Spleen (tissue), 11 donors: ENCODE measurements at regions not wholly inside any gene's neighbourhood (a gene's known extent, or its start where the extent isn't known, plus 50 kb on each side); places are given as distances from the start of the nearest gene placed in this dataset.

Experiments
- DNase-seq: peaks from one replicate; pipeline ENCODE4 v3.0.0-alpha.2; 2020
- H3K27ac ChIP-seq, 8 donors: fragments of 200-600 bp; sonication (generic) in 7 of 8; 1 replicate in 4 of 8; 2 replicates in 4 of 8; pipeline versions ENCODE4 v1.5.0 to v1.8.0; 2016 to 2021; ENCODE audit warnings: inconsistent platforms in 4 of 8, mild to moderate bottlenecking in 4 of 8, moderate library complexity in 1 of 8
- H3K27me3 ChIP-seq, 7 donors: fragments of 200-600 bp; sonication (generic) in 6 of 7; replicated peaks in 1 of 7; 1 replicate in 4 of 7; 2 replicates in 3 of 7; pipeline versions ENCODE4 v1.5.0 to v1.8.0; 2016 to 2021; ENCODE audit warnings: inconsistent platforms in 3 of 7, mild to moderate bottlenecking in 1 of 7
- H3K36me3 ChIP-seq, 6 donors: fragments of 200-600 bp; sonication (generic) in 5 of 6; 1 replicate in 4 of 6; 2 replicates in 2 of 6; pipeline versions ENCODE4 v1.5.0 to v1.8.0; 2016 to 2021; ENCODE audit warnings: inconsistent platforms in 2 of 6
- H3K4me1 ChIP-seq, 6 donors: fragments of 200-600 bp; sonication (generic) in 5 of 6; 1 replicate in 3 of 6; 2 replicates in 3 of 6; pipeline versions ENCODE4 v1.5.0 to v1.8.0; 2016 to 2021; ENCODE audit warnings: inconsistent platforms in 3 of 6
- H3K4me3 ChIP-seq, 8 donors: fragments of 200-600 bp; sonication (generic) in 7 of 8; 1 replicate in 4 of 8; 2 replicates in 4 of 8; pipeline versions ENCODE4 v1.5.0 to v1.8.0; 2016 to 2021; ENCODE audit warnings: inconsistent platforms in 4 of 8, mild to moderate bottlenecking in 4 of 8, moderate library complexity in 2 of 8
- H3K9me3 ChIP-seq, 8 donors: fragments of 200-600 bp; sonication (generic) in 7 of 8; 1 replicate in 4 of 8; 2 replicates in 4 of 8; pipeline versions ENCODE4 v1.5.0 to v1.8.0; 2016 to 2021; ENCODE audit warnings: inconsistent platforms in 4 of 8
- CTCF ChIP-seq, 11 experiments: fragments of 200-600 bp in 7 of 11; fragments of 450-650 bp in 4 of 11; sonication (generic) in 4 of 11; IDR thresholded peaks in 8 of 11; conservative IDR thresholded peaks in 3 of 11; 1 replicate in 7 of 11; 2 replicates in 4 of 11; pipeline versions ENCODE4 v1.4.0 to v1.8.0; 2016 to 2021; ENCODE audit warnings: antibody characterized with exemption in 11 of 11, inconsistent platforms in 4 of 11, mild to moderate bottlenecking in 1 of 11
- POLR2A ChIP-seq, 3 donors: fragments of 450-650 bp; IDR thresholded peaks; one replicate each; pipeline ENCODE4 v1.5.1; 2017; ENCODE audit warnings: antibody characterized with exemption in 3 of 3, mild to moderate bottlenecking in 1 of 3
- POLR2AphosphoS5 ChIP-seq, 3 donors: sonication (generic); formaldehyde crosslinking; IDR thresholded peaks; one replicate each; pipeline ENCODE4 v1.5.1; 2017; ENCODE audit warnings: antibody characterized with exemption in 3 of 3
- WGBS, 5 donors: extraction: QIAGEN DNeasy Blood & Tissue Kit in 3 of 5; methylation state at CpG; one replicate each; pipeline versions ENCODE4 v1.1.5 to v1.1.7; 2013 to 2018; 5-methylcytosine and 5-hydroxymethylcytosine counted together
- intact Hi-C: fragments of 100-400 bp; cut with DNase I; formaldehyde crosslinking; loops from one replicate; pipeline ENCODE4 v1.15.0; 2023; ENCODE audit warnings: low total_unique reads
- donor health status: healthy with polysubstance abuse.
- donor health status: DM: no; HTN: no; CAD: no; lungs with moderate emphysema.
- donor health status: DM: no; HTN: no; CAD: no.
- donor health status: Bipolar disorder and iron deficiency.
- donor health status: healthy.
- donor health status: DM: no; HTN: no; CAD: no.
- donor health status: DM: yes; HTN: yes; CAD: no.

- no peak for TF ChIP-seq POLR2A (IDR thresholded peaks at IDR 0.05)
- no peak for TF ChIP-seq POLR2AphosphoS5 (IDR thresholded peaks at IDR 0.05)
- TF ChIP-seq CTCF (IDR thresholded peaks at IDR 0.05 in 8 of 11, conservative IDR thresholded peaks at IDR 0.05 in 3 of 11), result no peak
- Histone ChIP-seq H3K4me1 (no peaks in the 10 kb centered on the region), H3K27me3 (no peaks in the 10 kb centered on the region), H3K9me3 (peaks cover 0 to 26% (median 16%) of the 10 kb centered on the region in 8 donors), H3K27ac (no peak overlapping the region), H3K4me3 (no peak overlapping the region), H3K36me3 (no peaks in the 10 kb centered on the region)
- WGBS, 5 donors, result 37 to 77% (median 70%) methylated on average over 1 of the region's 1 CpG
- DNase-seq, result no peak
- intact Hi-C loops, result no loop called here
Observed at GRCh38 chr16:65445313-65446260, 323.7 kb upstream of the CDH11 start.

DNA sequence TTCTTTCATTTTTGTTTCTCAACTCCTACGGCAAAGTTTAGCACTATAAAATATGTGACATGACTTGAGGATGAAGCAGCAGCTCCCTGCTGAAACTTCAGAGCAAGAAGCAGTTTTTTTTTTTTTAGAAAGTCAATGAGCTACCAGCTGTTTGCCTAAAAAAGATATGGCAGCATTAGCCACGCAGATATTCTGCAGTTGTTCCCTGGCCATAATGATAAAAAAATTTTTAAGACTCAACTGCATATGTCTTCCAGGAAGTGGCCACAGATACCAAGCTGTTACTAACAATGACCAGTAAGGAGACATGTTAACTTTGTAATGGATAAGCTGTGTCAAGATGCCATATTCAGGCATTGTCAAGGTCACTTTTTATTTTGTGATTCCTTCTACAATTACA is 319.6 kb upstream of the CDH11 start:
- H3K27me3 ChIP-seq, result no peaks in the 10 kb centered on the region
- H3K9me3 ChIP-seq, result no peaks in the 10 kb centered on the region
- no peak overlapping the region for H3K4me3 ChIP-seq
- TF ChIP-seq CTCF (IDR thresholded peaks at IDR 0.05 in 8 of 11, conservative IDR thresholded peaks at IDR 0.05 in 3 of 11) (no peak), POLR2AphosphoS5 (IDR thresholded peaks at IDR 0.05) (no peak), POLR2A (IDR thresholded peaks at IDR 0.05) (no peak)
- DNase-seq, result no peak
- no peak overlapping the region for H3K27ac ChIP-seq
- H3K4me1 ChIP-seq, result no peaks in the 10 kb centered on the region
- intact Hi-C loops, result no loop called here
- WGBS, 5 donors, result 80 to 82% (median 80%) methylated on average over 2 of the region's 2 CpGs
- H3K36me3 ChIP-seq, result no peaks in the 10 kb centered on the region

- TF ChIP-seq POLR2A (IDR thresholded peaks at IDR 0.05) (no peak), CTCF (IDR thresholded peaks at IDR 0.05 in 8 of 11, conservative IDR thresholded peaks at IDR 0.05 in 3 of 11) (no peak)
- intact Hi-C loops, result no loop called here
- Histone ChIP-seq H3K9me3 (no peaks in the 10 kb centered on the region), H3K27me3 (no peaks in the 10 kb centered on the region), H3K27ac (no peak overlapping the region), H3K4me3 (no peak overlapping the region), H3K4me1 (no peaks in the 10 kb centered on the region), H3K36me3 (no peaks in the 10 kb centered on the region)
- DNase-seq, result no peak
- WGBS, 5 donors, result 77 to 84% (median 82%) methylated on average over 10 of the region's 10 CpGs
Observed at GRCh38 chr16:65429504-65430181, 307.8 kb upstream of the CDH11 start.

- Histone ChIP-seq H3K27me3 (no peaks in the 10 kb centered on the region), H3K4me3 (no peak overlapping the region), H3K4me1 (no peaks in the 10 kb centered on the region), H3K27ac (no peak overlapping the region), H3K9me3 (peaks cover 0 to 8% (median 0%) of the 10 kb centered on the region in 8 donors), H3K36me3 (no peaks in the 10 kb centered on the region)
- no peak for TF ChIP-seq POLR2AphosphoS5 (IDR thresholded peaks at IDR 0.05)
- no peak for TF ChIP-seq CTCF (IDR thresholded peaks at IDR 0.05 in 8 of 11, conservative IDR thresholded peaks at IDR 0.05 in 3 of 11)
- no peak for TF ChIP-seq POLR2A (IDR thresholded peaks at IDR 0.05)
- intact Hi-C loops, result no loop called here
- DNase-seq, result no peak
- WGBS, 5 donors, result 79 to 89% (median 89%) methylated on average over 1 of the region's 1 CpG
Observed at GRCh38 chr16:65426484-65426883, 304.6 kb upstream of the CDH11 start.
